ENCODE measurements at regions not wholly inside any gene's neighbourhood (a gene's known extent, or its start where the extent isn't known, plus 50 kb on each side); places are given as distances from the start of the nearest gene placed in this dataset.

- no peak overlapping the region for H3K27ac ChIP-seq
- H3K27me3 ChIP-seq = peaks cover 4% of the 10 kb centered on the region
- H3K36me3 ChIP-seq = no peaks in the 10 kb centered on the region
- peaks cover 4 to 12% of the 10 kb centered on the region in 2 experiments for H3K4me1 ChIP-seq (ENCODE audit: control insufficient read depth in 1 of 2, insufficient read depth in 1 of 2, low read depth in 1 of 2, low read length in 1 of 2)
- TF ChIP-seq, protein P1, sequence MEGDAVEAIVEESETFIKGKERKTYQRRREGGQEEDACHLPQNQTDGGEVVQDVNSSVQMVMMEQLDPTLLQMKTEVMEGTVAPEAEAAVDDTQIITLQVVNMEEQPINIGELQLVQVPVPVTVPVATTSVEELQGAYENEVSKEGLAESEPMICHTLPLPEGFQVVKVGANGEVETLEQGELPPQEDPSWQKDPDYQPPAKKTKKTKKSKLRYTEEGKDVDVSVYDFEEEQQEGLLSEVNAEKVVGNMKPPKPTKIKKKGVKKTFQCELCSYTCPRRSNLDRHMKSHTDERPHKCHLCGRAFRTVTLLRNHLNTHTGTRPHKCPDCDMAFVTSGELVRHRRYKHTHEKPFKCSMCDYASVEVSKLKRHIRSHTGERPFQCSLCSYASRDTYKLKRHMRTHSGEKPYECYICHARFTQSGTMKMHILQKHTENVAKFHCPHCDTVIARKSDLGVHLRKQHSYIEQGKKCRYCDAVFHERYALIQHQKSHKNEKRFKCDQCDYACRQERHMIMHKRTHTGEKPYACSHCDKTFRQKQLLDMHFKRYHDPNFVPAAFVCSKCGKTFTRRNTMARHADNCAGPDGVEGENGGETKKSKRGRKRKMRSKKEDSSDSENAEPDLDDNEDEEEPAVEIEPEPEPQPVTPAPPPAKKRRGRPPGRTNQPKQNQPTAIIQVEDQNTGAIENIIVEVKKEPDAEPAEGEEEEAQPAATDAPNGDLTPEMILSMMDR (IDR thresholded peaks at IDR 0.05) = no peak
- H3K9me3 ChIP-seq = no peaks in the 10 kb centered on the region
- H3K4me3 ChIP-seq (ENCODE audit: low read depth in 1 of 2, low read length in 1 of 2) = no peak overlapping the region
These were observed 100.9 kb upstream of the SERP2 start for GRCh38 chr13:44272692-44273091.

- TF ChIP-seq, protein P1 (IDR thresholded peaks at IDR 0.05) = no peak
- H3K4me1 ChIP-seq (ENCODE audit: control insufficient read depth in 1 of 2, insufficient read depth in 1 of 2, low read depth in 1 of 2, low read length in 1 of 2) = peaks cover 4 to 12% of the 10 kb centered on the region in 2 experiments
- no peaks in the 10 kb centered on the region for H3K9me3 ChIP-seq
- H3K36me3 ChIP-seq = no peaks in the 10 kb centered on the region
- H3K27me3 ChIP-seq = peaks cover 1% of the 10 kb centered on the region
- no peak overlapping the region for H3K27ac ChIP-seq
- H3K4me3 ChIP-seq (ENCODE audit: low read depth in 1 of 2, low read length in 1 of 2) = no peak overlapping the region
These were observed 100.4 kb upstream of the SERP2 start for GRCh38 chr13:44273216-44273615.

- Histone ChIP-seq H3K36me3 (no peaks in the 10 kb centered on the region), H3K27ac (peak overlapping the region; percentile 40), H3K4me3 (ENCODE audit: low read depth in 1 of 2, low read length in 1 of 2) (peak overlapping the region in 1 of 2 experiments; percentile 15), H3K9me3 (no peaks in the 10 kb centered on the region), H3K27me3 (no peaks in the 10 kb centered on the region), H3K4me1 (ENCODE audit: control insufficient read depth in 1 of 2, insufficient read depth in 1 of 2, low read depth in 1 of 2, low read length in 1 of 2) (peaks cover 4 to 12% of the 10 kb centered on the region in 2 experiments)
- TF ChIP-seq, protein P1 (IDR thresholded peaks at IDR 0.05) = no peak
These were observed 99.4 kb upstream of the SERP2 start for GRCh38 chr13:44273991-44274770.

GRCh38 chr13:44274771-44275205 is 98.8 kb upstream of the SERP2 start:
- Histone ChIP-seq H3K36me3 (no peaks in the 10 kb centered on the region), H3K27me3 (no peaks in the 10 kb centered on the region), H3K27ac (peak overlapping the region; percentile 40), H3K4me3 (ENCODE audit: low read depth in 1 of 2, low read length in 1 of 2) (peak overlapping the region in 1 of 2 experiments; percentile 15), H3K4me1 (ENCODE audit: control insufficient read depth in 1 of 2, insufficient read depth in 1 of 2, low read depth in 1 of 2, low read length in 1 of 2) (peaks cover 4 to 12% of the 10 kb centered on the region in 2 experiments), H3K9me3 (no peaks in the 10 kb centered on the region)
- TF ChIP-seq, protein P1 (IDR thresholded peaks at IDR 0.05) = no peak

DNA sequence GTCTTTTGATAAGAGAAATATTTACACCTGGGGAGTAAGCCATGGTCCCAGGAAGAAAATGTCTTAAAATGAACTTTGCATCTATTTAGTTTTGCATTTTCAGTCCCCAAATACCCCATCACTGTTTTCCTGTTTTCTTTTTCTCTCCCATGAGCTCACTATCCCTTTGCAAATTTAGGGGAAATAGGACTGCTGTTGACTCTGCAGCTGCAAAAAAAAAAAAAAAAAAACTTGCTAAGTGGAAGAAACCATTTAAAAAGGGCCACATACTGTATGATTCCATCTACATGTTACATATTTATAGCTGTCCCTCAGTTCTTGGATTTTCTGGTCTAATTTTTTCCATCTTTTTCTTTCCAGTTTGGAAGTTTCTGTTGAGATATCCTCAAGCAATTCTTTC is 98.2 kb upstream of the SERP2 start:
- Histone ChIP-seq H3K4me1 (ENCODE audit: control insufficient read depth in 1 of 2, insufficient read depth in 1 of 2, low read depth in 1 of 2, low read length in 1 of 2) (peaks cover 4 to 12% of the 10 kb centered on the region in 2 experiments), H3K27me3 (no peaks in the 10 kb centered on the region), H3K4me3 (ENCODE audit: low read depth in 1 of 2, low read length in 1 of 2) (no peak overlapping the region), H3K9me3 (no peaks in the 10 kb centered on the region), H3K36me3 (no peaks in the 10 kb centered on the region), H3K27ac (no peak overlapping the region)
- TF ChIP-seq, protein P1 (IDR thresholded peaks at IDR 0.05) = no peak

All from neutrophil (primary cell).